SK-N-SH (cell line): ENCODE measurements at regions not wholly inside any gene's neighbourhood (a gene's known extent, or its start where the extent isn't known, plus 50 kb on each side); places are given as distances from the start of the nearest gene placed in this dataset.

Source experiments
- CTCF ChIA-PET: fragments of 300-600, 350-600 bp; formaldehyde crosslinking; extraction: SDS; loops from one replicate; lab custom pipeline; 2021; lab: Yijun Ruan, JAX
- POLR2A ChIA-PET: fragments of 350-600 bp; sonication (Branson Sonifier 250); formaldehyde crosslinking; extraction: SDS; loops from one replicate; lab custom pipeline; 2020; ENCODE audit warnings: antibody characterized with exemption, inconsistent platforms; lab: Yijun Ruan, JAX
- DNase-seq: peaks from one replicate; pipeline ENCODE4 v3.0.0; 2012
- H2AFZ ChIP-seq: fragments of 200-600 bp; sonication (generic); 2 replicates; pipeline ENCODE4 v1.8.1; 2016; ENCODE audit warnings: antibody characterized with exemption, mild to moderate bottlenecking, low read depth
- H3F3A ChIP-seq: fragments of 200-600 bp; sonication (generic); replicated peaks from 2 replicates; pipeline ENCODE3; 2016; ENCODE audit warnings: antibody characterized with exemption, mild to moderate bottlenecking; ENCODE audit not compliant: insufficient read depth
- H3K27ac ChIP-seq, 2 experiments: fragments of 200-500 bp in 1 of 2; fragments of 200-600 bp in 1 of 2; sonication (Bioruptor generic) in 1 of 2; sonication (generic), shearing (Covaris generic) in 1 of 2; 2 replicates each; pipeline versions ENCODE4 v1.5.1 to v1.6.1; 2014 to 2016; ENCODE audit warnings: low read depth in 2 of 2, inconsistent platforms in 1 of 2, low read length in 1 of 2, mild to moderate bottlenecking in 1 of 2, mixed read lengths in 1 of 2
- H3K27me3 ChIP-seq: fragments of 200-600 bp; sonication (generic), shearing (Covaris generic); 2 replicates; pipeline ENCODE4 v1.6.1; 2016; ENCODE audit warnings: mixed run types; ENCODE audit not compliant: insufficient read depth
- H3K36me3 ChIP-seq, 2 experiments: fragments of 200-500 bp in 1 of 2; fragments of 200-600 bp in 1 of 2; sonication (Bioruptor generic) in 1 of 2; sonication (generic) in 1 of 2; replicated peaks in 1 of 2; 2 replicates each; pipeline versions ENCODE3 to v1.5.1; 2014 to 2016; ENCODE audit warnings: low read length in 1 of 2, mild to moderate bottlenecking in 1 of 2; ENCODE audit not compliant: insufficient read depth in 2 of 2, control insufficient read depth in 1 of 2
- H3K4me1 ChIP-seq, 2 experiments: fragments of 200-500 bp in 1 of 2; fragments of 200-600 bp in 1 of 2; sonication (Bioruptor generic) in 1 of 2; sonication (generic), shearing (Covaris generic) in 1 of 2; 2 replicates each; pipeline versions ENCODE4 v1.5.1 to v1.6.1; 2014 to 2016; ENCODE audit warnings: low read depth in 1 of 2, low read length in 1 of 2, mixed run types in 1 of 2; ENCODE audit not compliant: insufficient read depth in 2 of 2, control insufficient read depth in 1 of 2
- H3K4me2 ChIP-seq: fragments of 200-600 bp; sonication (generic), shearing (Covaris generic); 2 replicates; pipeline ENCODE4 v1.6.1; 2017; ENCODE audit warnings: mixed run types
- H3K4me3 ChIP-seq, 2 experiments: fragments of 200-500 bp in 1 of 2; fragments of 200-600 bp in 1 of 2; sonication (Bioruptor generic) in 1 of 2; sonication (generic), shearing (Covaris generic) in 1 of 2; 2 replicates each; pipeline versions ENCODE4 v1.5.1 to v1.8.1; 2014 to 2016; ENCODE audit warnings: low read depth in 2 of 2, inconsistent platforms in 1 of 2, low read length in 1 of 2, mild to moderate bottlenecking in 1 of 2, mixed read lengths in 1 of 2, moderate library complexity in 1 of 2
- H3K79me2 ChIP-seq: fragments of 200-600 bp; sonication (generic); 2 replicates; pipeline ENCODE4 v1.8.1; 2017; ENCODE audit warnings: mild to moderate bottlenecking; ENCODE audit not compliant: insufficient read depth
- H3K9ac ChIP-seq: fragments of 200-600 bp; sonication (generic); 2 replicates; pipeline ENCODE4 v1.6.1; 2017; ENCODE audit warnings: mixed run types
- H3K9me2 ChIP-seq: fragments of 200-600 bp; sonication (generic); 2 replicates; pipeline ENCODE4 v1.6.1; 2017; ENCODE audit warnings: mixed run types
- H3K9me3 ChIP-seq: fragments of 200-600 bp; sonication (generic); 2 replicates; pipeline ENCODE4 v1.6.1; 2017; ENCODE audit warnings: mixed run types, mild to moderate bottlenecking, moderate library complexity
- H4K20me1 ChIP-seq: fragments of 200-600 bp; sonication (generic); 2 replicates; pipeline ENCODE4 v1.6.1; 2017; ENCODE audit warnings: mild to moderate bottlenecking, mixed run types; ENCODE audit not compliant: insufficient read depth
- ELF1 ChIP-seq: IDR thresholded peaks from 2 replicates; pipeline ENCODE4 v1.4.0; 2012
- EP300 ChIP-seq, 2 experiments: IDR thresholded peaks; 2 replicates each; pipeline versions ENCODE4 v1.4.0 to v1.6.1; 2012; ENCODE audit warnings: borderline replicate concordance in 1 of 2, low read depth in 1 of 2, low read length in 1 of 2
- FOSL2 ChIP-seq: IDR thresholded peaks from 2 replicates; pipeline ENCODE4 v1.4.0; 2012; ENCODE audit warnings: low read depth, mild to moderate bottlenecking, moderate library complexity, borderline replicate concordance
- PBX3 ChIP-seq: IDR thresholded peaks from 2 replicates; pipeline ENCODE4; 2012
- POLR2AphosphoS5 ChIP-seq: IDR thresholded peaks from 2 replicates; pipeline ENCODE4 v1.6.1; 2012; ENCODE audit warnings: low read depth, low read length
- RAD21 ChIP-seq: IDR thresholded peaks from 2 replicates; pipeline ENCODE4 v1.6.1; 2012; ENCODE audit warnings: mild to moderate bottlenecking, low read length
- RCOR1 ChIP-seq: fragments of 150-350 bp; IDR thresholded peaks from 2 replicates; pipeline ENCODE4 v1.6.1; 2017; ENCODE audit warnings: antibody characterized with exemption, low read length
- REST ChIP-seq: IDR thresholded peaks from 2 replicates; pipeline ENCODE4 v1.6.1; 2012; ENCODE audit warnings: mild to moderate bottlenecking, low read depth, low read length, moderate library complexity
- RXRA ChIP-seq: IDR thresholded peaks from 2 replicates; pipeline ENCODE4 v1.4.0; 2012; ENCODE audit warnings: low read depth, mild to moderate bottlenecking, borderline replicate concordance
- SIN3A ChIP-seq: IDR thresholded peaks from 2 replicates; pipeline ENCODE4 v1.6.1; 2012; ENCODE audit warnings: low read depth, mild to moderate bottlenecking, low read length, moderate library complexity, borderline replicate concordance
- TCF12 ChIP-seq: IDR thresholded peaks from 2 replicates; pipeline ENCODE4 v1.4.0; 2012
- USF1 ChIP-seq: IDR thresholded peaks from 2 replicates; pipeline ENCODE4 v1.4.0; 2012; ENCODE audit warnings: low read depth, borderline replicate concordance
- USF2 ChIP-seq: fragments of 150-350 bp; IDR thresholded peaks from 2 replicates; pipeline ENCODE4 v1.6.1; 2017; ENCODE audit warnings: antibody characterized with exemption, low read length, low read depth, borderline replicate concordance
- YY1 ChIP-seq: IDR thresholded peaks from 2 replicates; pipeline ENCODE4 v1.4.0; 2012; ENCODE audit warnings: low read depth, mild to moderate bottlenecking
- WGBS: methylation state at CpG from one replicate; pipeline ENCODE4 v1.1.6; 2017; ENCODE audit warnings: low lambda C conversion rate; 5-methylcytosine and 5-hydroxymethylcytosine counted together

- Histone ChIP-seq H3K4me2 (no peak overlapping the region), H3K9me3 (no peaks in the 10 kb centered on the region), H4K20me1 (no peaks in the 10 kb centered on the region), H3K79me2 (no peaks in the 10 kb centered on the region), H3F3A (peaks cover 3% of the 10 kb centered on the region), H3K9ac (no peak overlapping the region), H3K36me3 (no peaks in the 10 kb centered on the region), H2AFZ (no peak overlapping the region), H3K4me1 (no peaks in the 10 kb centered on the region), H3K27me3 (peaks cover 7% of the 10 kb centered on the region), H3K9me2 (no peaks in the 10 kb centered on the region), H3K27ac (no peak overlapping the region), H3K4me3 (no peak overlapping the region)
- no peak for DNase-seq
- CTCF ChIA-PET: no interaction called here
- 4% methylated on average over 3 of the region's 3 CpGs for WGBS
- TF ChIP-seq USF1 (no peak), POLR2AphosphoS5 (no peak), RXRA (no peak), USF2 (no peak), ELF1 (no peak), YY1 (no peak), EP300 (IDR thresholded peaks at IDR 0.05; ENCODE audit: borderline replicate concordance in 1 of 2, low read depth in 1 of 2, low read length in 1 of 2) (no peak), RCOR1 (no peak), REST (no peak), FOSL2 (no peak), SIN3A (no peak), RAD21 (no peak), TCF12 (no peak), PBX3 (no peak)
- POLR2A ChIA-PET: no interaction called here
These were observed 295.6 kb downstream of the IRX2 start for GRCh38 chr5:2455878-2456277.
